ENCODE measurements at regions not wholly inside any gene's neighbourhood (a gene's known extent, or its start where the extent isn't known, plus 50 kb on each side); places are given as distances from the start of the nearest gene placed in this dataset.

DNA sequence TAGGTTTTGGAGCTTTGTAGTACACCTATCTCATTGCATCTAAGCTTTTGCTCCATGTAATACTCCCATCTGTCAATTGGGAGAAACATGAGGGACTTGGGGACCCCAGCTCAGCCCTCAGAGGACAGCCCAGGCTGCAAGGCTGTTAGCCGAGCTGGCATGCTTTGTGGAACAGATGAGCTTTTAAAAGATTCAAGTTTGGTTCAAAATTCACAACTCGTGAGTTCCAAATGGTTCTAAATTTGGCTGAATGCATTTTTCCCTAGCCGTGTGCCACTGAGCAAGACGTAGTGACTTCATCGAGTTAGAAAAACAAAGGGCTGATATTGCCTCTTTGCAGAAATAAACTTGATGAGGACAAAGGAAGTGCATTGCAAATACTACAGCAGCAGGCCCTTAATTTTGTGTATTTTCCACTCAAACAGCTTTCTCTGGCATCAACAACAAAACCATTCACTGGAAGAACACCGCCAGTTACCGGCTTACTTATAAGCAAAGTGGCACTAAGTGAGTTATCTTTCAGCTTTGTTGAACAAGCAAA is 165.0 kb upstream of the HS3ST1 start:
- TF ChIP-seq CTCF (IDR thresholded peaks at IDR 0.05) = no peak
- TF ChIP-seq EP300 (IDR thresholded peaks at IDR 0.05; ENCODE audit: low read depth) = no peak
- no peak for TF ChIP-seq POLR2A (IDR thresholded peaks at IDR 0.05)
- no peak for TF ChIP-seq POLR2AphosphoS5 (IDR thresholded peaks at IDR 0.05)

All from transverse colon (tissue), 4 donors.